ENCODE measurements at regions not wholly inside any gene's neighbourhood (a gene's known extent, or its start where the extent isn't known, plus 50 kb on each side); places are given as distances from the start of the nearest gene placed in this dataset.
A peak's percentile ranks its signal among the peaks of the same experiment; 100 is the strongest.

DNA sequence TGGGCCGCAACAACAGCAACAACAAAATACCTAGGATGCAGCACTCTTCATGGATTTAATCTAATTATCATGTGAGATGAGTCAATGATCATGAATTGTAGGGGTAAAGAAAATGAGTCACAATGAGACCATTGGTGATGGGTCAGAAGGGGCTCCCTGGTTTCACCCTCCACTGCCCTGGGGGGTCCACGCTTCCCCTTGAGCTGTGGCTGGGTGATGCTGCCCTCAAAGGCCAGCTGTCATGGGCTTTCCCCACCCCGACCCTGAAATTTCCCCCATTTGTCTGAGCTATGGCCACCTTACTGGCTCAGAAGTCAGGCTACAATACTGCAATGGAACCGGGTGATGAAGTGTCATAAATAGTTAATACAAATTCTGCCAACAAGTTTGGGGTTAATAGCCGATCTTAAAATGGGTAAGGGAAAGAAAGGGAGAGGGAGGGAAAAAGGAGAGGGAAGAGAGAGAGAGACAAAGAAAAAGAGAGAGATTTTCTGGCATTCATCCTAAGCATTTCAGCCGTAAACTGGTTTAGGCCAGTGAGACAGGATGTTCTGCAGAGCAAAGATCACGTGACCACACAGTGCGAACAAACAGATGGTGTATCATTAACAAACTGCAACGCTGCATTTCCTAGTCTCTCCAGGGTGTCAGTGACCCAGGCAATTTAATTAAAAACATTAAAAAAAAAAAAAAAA is 143.4 kb upstream of the ERRFI1 start:
- no peak for TF ChIP-seq ZNF605 (CRISPR knock-in tag; IDR thresholded peaks at IDR 0.05)
- TF ChIP-seq PHF5A (CRISPR knock-in tag; IDR thresholded peaks at IDR 0.05; ENCODE audit: low read depth, unreplicated experiment), result peak; percentile 40
- peak in 1 of 2 experiments; percentile 86; a peak in 2 of 4 replicates for TF ChIP-seq EP300 (IDR thresholded peaks at IDR 0.05; ENCODE audit: low read depth in 2 of 2, low read length in 2 of 2)
- TF ChIP-seq EP300 (CRISPR knock-in tag; IDR thresholded peaks at IDR 0.05; ENCODE audit: borderline replicate concordance), result no peak; the same call in 1 of the 2 replicates
- peak; percentile 25 for TF ChIP-seq HNRNPK (IDR thresholded peaks at IDR 0.05; ENCODE audit: low read depth, low read length, poor library complexity, severe bottlenecking)
